PC-3 (cell line): ENCODE measurements at regions not wholly inside any gene's neighbourhood (a gene's known extent, or its start where the extent isn't known, plus 50 kb on each side); places are given as distances from the start of the nearest gene placed in this dataset.
"Not testable (repeated sequence)": the region's sequence is repeated elsewhere in the genome, so short reads cannot be mapped to it uniquely, and the experiment has no call there.

Source experiments
- ATAC-seq: fragments of 200-7000 bp; cut with Tn5 transposase; 2 replicates; pipeline ENCODE4 v1.9.1; 2020; ENCODE audit warnings: mild to moderate bottlenecking, moderate library complexity
- BruUV-seq: library from RNA; stranded (reverse); fragments of 400-500 nt; replicated peaks from 2 replicates; lab custom pipeline; 2021; lab: Mats Ljungman, UMichigan
- CTCF ChIA-PET: fragments of 300-600 bp; sonication (Branson Sonifier 250); formaldehyde crosslinking; loops from one replicate; lab custom pipeline; 2022; ENCODE audit warnings: antibody characterized with exemption; lab: Charles Lee
- POLR2A ChIA-PET: fragments of 300-600 bp; sonication (Branson Sonifier 250); formaldehyde crosslinking; loops from one replicate; lab custom pipeline; 2022; ENCODE audit warnings: antibody characterized with exemption; ENCODE audit not compliant: unreplicated experiment; lab: Charles Lee
- DNase-seq: peaks from one replicate; pipeline ENCODE4 v3.0.0-alpha.2; 2015
- H2AFZ ChIP-seq: fragments of 300-600 bp; sonication (generic); 2 replicates; pipeline ENCODE4 v1.6.0; 2016; ENCODE audit warnings: antibody characterized with exemption, low read length
- H3F3A ChIP-seq: fragments of 300-600 bp; sonication (generic); one replicate; pipeline ENCODE4 v1.6.0; 2017; ENCODE audit warnings: antibody characterized with exemption, low read length, control low read depth, mild to moderate bottlenecking; ENCODE audit not compliant: unreplicated experiment
- H3K27ac ChIP-seq: fragments of 300-600 bp; sonication (generic); 2 replicates; pipeline ENCODE4 v1.5.1; 2016; ENCODE audit warnings: mild to moderate bottlenecking, low read length
- H3K27me3 ChIP-seq: fragments of 300-600 bp; sonication (generic); 2 replicates; pipeline ENCODE4 v1.6.1; 2016; ENCODE audit warnings: low read length, mixed read lengths
- H3K36me3 ChIP-seq: fragments of 300-600 bp; sonication (generic); 2 replicates; pipeline ENCODE4 v1.6.1; 2016; ENCODE audit warnings: low read depth, mixed run types, low read length, mixed read lengths
- H3K4me1 ChIP-seq: fragments of 300-600 bp; sonication (generic); 2 replicates; pipeline ENCODE4 v1.5.1; 2016; ENCODE audit warnings: low read length; ENCODE audit not compliant: insufficient read depth
- H3K4me2 ChIP-seq: fragments of 300-600 bp; sonication (generic); 2 replicates; pipeline ENCODE4 v1.6.0; 2016; ENCODE audit warnings: low read length
- H3K4me3 ChIP-seq: fragments of 300-600 bp; sonication (generic); 2 replicates; pipeline ENCODE4 v1.5.1; 2016; ENCODE audit warnings: mild to moderate bottlenecking, low read length, mixed read lengths
- H3K79me2 ChIP-seq: fragments of 300-600 bp; sonication (generic); 2 replicates; pipeline ENCODE4 v1.6.1; 2017; ENCODE audit warnings: low read length, mixed read lengths
- H3K9ac ChIP-seq: fragments of 300-600 bp; sonication (generic); 2 replicates; pipeline ENCODE4 v1.6.0; 2016; ENCODE audit warnings: mild to moderate bottlenecking, low read length
- H3K9me2 ChIP-seq: fragments of 300-600 bp; sonication (generic); replicated peaks from 2 replicates; pipeline ENCODE4 v1.6.1; 2016; ENCODE audit warnings: mixed run types, low read length, mixed read lengths
- H3K9me3 ChIP-seq: fragments of 300-600 bp; sonication (generic); 2 replicates; pipeline ENCODE4 v1.6.1; 2016; ENCODE audit warnings: low read length, mixed read lengths
- H4K20me1 ChIP-seq: fragments of 300-600 bp; sonication (generic); 2 replicates; pipeline ENCODE4 v1.6.1; 2016; ENCODE audit warnings: low read length, mixed read lengths
- CTCF ChIP-seq: fragments of 300-600 bp; sonication (generic); conservative IDR thresholded peaks from 2 replicates; pipeline ENCODE4 v1.5.1; 2017; ENCODE audit warnings: antibody characterized with exemption, low read depth, mild to moderate bottlenecking, low read length
- EZH2 ChIP-seq: fragments of 300-600 bp; sonication (generic); IDR thresholded peaks from one replicate; pipeline ENCODE4 v1.6.1; 2017; ENCODE audit warnings: antibody characterized with exemption, mild to moderate bottlenecking, low read length; ENCODE audit not compliant: unreplicated experiment
- EZH2phosphoT487 ChIP-seq: fragments of 300-600 bp; sonication (generic); IDR thresholded peaks from 2 replicates; pipeline ENCODE4 v1.6.1; 2018; ENCODE audit warnings: mild to moderate bottlenecking, antibody characterized with exemption, low read length, borderline replicate concordance
- intact Hi-C: fragments of 100-400 bp; cut with micrococcal nuclease; formaldehyde crosslinking; loops from 2 replicates; pipeline ENCODE4 v1.9.0; 2023

GRCh38 chr14:86912709-86913108, 1080.3 kb downstream of the GALC start:
- Histone ChIP-seq H3K79me2 (no peaks in the 10 kb centered on the region), H3K27me3 (peaks cover 14% of the 10 kb centered on the region; the same call in 1 of the 2 replicates), H4K20me1 (no peaks in the 10 kb centered on the region), H3K9me2 (no peaks in the 10 kb centered on the region), H3K9ac (no peak overlapping the region), H3F3A (no peaks in the 10 kb centered on the region), H3K27ac (no peak overlapping the region), H3K36me3 (no peaks in the 10 kb centered on the region), H3K4me3 (no peak overlapping the region), H3K4me2 (no peak overlapping the region), H2AFZ (no peak overlapping the region), H3K9me3 (no peaks in the 10 kb centered on the region), H3K4me1 (no peaks in the 10 kb centered on the region)
- ATAC-seq (no peak), DNase-seq (no peak)
- no TSS peak for BruUV-seq
- intact Hi-C loops: no loop called here
- TF ChIP-seq CTCF (no peak), EZH2 (no peak), EZH2phosphoT487 (no peak)
- ChIA-PET CTCF (no interaction called here), POLR2A (no interaction called here)

DNA sequence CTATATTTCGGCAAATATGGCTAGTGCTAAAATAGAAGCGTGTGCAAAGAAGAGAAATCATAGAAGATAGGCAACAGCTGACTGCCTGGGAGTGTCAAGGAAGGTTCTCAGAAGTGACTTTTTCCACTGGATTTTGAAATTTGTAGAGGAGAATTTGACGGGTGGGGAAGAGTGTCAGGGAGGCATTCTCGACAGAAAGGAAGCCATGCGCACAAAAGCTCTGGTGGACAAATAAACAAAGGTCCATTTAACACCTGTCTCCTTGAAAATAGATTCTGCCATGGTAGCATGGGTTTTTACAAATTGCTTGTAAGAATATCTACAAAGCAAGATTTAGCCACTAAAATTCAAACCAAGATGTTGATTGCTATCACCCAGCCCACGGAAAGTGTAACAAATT, 1081.5 kb downstream of the GALC start:
- POLR2A ChIA-PET: no interaction called here
- intact Hi-C loops: no loop called here
- Histone ChIP-seq H3K4me3 (no peak overlapping the region), H3K27ac (no peak overlapping the region), H3F3A (no peaks in the 10 kb centered on the region), H3K4me2 (no peak overlapping the region), H3K9me3 (no peaks in the 10 kb centered on the region), H3K36me3 (no peaks in the 10 kb centered on the region), H4K20me1 (no peaks in the 10 kb centered on the region), H2AFZ (no peak overlapping the region), H3K4me1 (no peaks in the 10 kb centered on the region), H3K27me3 (peaks cover 14% of the 10 kb centered on the region; the same call in 1 of the 2 replicates), H3K9ac (no peak overlapping the region), H3K79me2 (no peaks in the 10 kb centered on the region), H3K9me2 (no peaks in the 10 kb centered on the region)
- BruUV-seq: no TSS peak
- DNase-seq: no peak
- ATAC-seq: no peak
- CTCF ChIA-PET: no interaction called here
- TF ChIP-seq CTCF (no peak), EZH2phosphoT487 (no peak), EZH2 (no peak)

DNA sequence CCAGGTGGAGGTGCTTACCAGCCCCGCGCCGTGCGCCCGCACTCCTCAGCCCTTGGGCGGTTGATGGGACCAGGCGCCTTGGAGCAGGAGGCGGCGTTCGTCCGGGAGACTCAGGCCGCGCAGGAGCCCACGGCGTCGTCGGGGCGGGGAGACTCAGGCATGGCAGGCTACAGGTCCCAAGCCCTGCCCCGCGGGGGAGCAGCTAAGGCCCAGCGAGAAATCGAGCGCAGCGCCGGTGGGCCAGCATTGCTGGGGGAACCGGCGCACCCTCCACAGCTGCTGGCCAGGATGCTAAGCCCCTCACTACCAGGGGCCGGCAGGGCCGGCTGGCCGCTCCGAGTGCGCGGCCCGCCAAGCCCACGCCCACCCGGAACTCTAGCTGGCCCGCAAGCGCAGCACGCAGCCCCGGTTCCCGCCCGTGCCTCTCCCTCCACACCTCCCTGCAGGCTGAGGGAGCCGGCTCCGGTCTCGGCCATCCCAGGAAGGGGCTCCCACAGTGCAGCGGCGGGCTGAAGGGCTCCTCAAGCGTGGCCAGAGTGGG, 1087.5 kb downstream of the GALC start:
- H3K4me1 ChIP-seq, H3K4me2 ChIP-seq, H3K27ac ChIP-seq, H3K27me3 ChIP-seq, H3K9me2 ChIP-seq, H2AFZ ChIP-seq, H3K36me3 ChIP-seq, intact Hi-C loops, ATAC-seq, H3F3A ChIP-seq, H3K4me3 ChIP-seq, H3K9ac ChIP-seq, DNase-seq, CTCF ChIA-PET, H4K20me1 ChIP-seq, H3K9me3 ChIP-seq, H3K79me2 ChIP-seq, POLR2A ChIA-PET, BruUV-seq: not testable (repeated sequence)
